Limb (tissue), 2 donors: ENCODE measurements at regions not wholly inside any gene's neighbourhood (a gene's known extent, or its start where the extent isn't known, plus 50 kb on each side); places are given as distances from the start of the nearest gene placed in this dataset.
A peak's percentile ranks its signal among the peaks of the same experiment; 100 is the strongest.
"Not testable (repeated sequence)": the region's sequence is repeated elsewhere in the genome, so short reads cannot be mapped to it uniquely, and the experiment has no call there.

ENCODE experiments used
- DNase-seq, 2 donors: peaks; one replicate each; pipeline ENCODE4 v3.0.0-alpha.2; 2016; ENCODE audit errors: extremely low spot score in 2 of 2

DNA sequence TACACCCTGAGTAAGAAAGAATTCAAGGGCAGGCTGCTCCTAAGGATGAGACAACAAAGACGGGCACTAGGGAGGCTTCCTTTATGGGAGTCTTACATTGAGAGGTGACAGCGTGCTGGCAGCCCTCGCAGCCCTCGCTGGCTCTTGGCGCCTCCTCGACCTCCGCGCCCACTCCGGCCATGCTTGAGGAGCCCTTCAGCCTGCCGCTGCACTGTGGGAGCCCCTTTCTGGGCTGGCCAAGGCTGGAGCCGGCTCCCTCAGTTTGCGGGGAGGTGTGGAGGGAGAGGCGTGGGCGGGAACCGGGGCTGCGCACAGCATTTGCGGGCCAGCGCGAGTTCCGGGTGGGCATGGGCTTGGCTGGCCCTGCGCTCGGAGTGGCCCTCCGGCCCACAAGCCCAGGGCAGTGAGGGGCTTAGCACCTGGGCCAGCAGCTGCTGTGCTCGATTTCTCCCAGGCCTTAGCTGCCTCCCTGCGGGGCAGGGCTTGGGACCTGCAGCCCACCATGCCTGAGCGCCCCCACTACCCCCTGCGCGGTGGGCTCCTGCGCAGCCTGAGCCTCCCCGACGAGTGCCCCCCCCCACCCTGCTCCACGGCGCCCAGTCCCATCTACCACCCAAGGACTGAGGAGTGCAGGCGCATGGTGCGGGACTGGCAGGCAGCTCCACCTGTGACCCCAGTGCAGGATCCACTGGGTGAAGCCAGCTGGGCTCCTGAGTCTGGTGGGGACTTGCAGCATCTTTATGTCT is 75.3 kb downstream of the BARX1 start:
- not testable (repeated sequence) for DNase-seq

- DNase-seq = no peak
Measured at GRCh38 chr9:93875330-93875729, 79.8 kb downstream of the BARX1 start.

GRCh38 chr9:93874242-93874641 is 80.9 kb downstream of the BARX1 start:
- DNase-seq = no peak

GRCh38 chr9:93871286-93871685 is 83.9 kb downstream of the BARX1 start:
- no peak for DNase-seq

- DNase-seq = no peak
Measured at GRCh38 chr9:93869863-93870262, 85.3 kb downstream of the BARX1 start.

DNA sequence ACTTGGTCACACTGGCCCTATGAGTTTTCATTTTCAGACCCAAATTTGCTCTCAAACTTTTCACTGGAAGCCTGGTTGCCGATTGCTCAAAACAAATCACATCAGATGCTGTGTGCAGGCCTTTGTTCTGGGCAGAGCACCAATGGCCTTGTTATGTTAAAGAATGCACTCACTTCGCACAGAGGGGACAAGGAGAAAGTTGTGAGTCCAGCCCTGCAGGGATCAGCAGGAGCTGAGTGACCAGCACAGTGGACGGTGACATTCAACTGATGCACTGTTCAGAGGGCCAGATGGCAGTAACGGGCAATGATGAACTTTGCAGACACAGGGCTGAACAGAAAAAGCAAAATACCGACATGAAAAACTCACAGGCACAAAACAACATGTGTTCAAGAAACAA is 86.1 kb downstream of the BARX1 start:
- DNase-seq = no peak

- no peak for DNase-seq
Measured at GRCh38 chr9:93865716-93866115, 89.4 kb downstream of the BARX1 start.

DNA sequence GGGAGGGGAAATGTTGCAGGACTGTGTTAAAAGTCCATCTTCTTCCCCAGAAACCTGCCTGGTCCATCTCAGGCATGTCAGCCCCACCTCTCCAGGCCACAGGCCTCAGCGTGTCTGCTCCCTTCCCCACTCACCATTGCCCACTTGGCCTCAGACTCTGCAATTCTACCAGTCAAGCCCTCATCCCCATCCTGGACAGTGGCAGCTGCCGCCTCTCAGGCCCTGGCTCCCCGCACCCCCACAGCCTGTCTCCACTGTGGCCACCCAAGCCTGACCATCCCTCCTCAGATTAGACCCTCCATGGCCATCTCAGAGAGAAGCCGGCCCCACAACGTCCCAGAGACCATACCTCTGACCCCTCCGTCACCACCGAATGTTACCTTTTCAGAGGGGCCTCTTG is 89.9 kb downstream of the BARX1 start:
- no peak for DNase-seq

GRCh38 chr9:93864840-93865239 is 90.3 kb downstream of the BARX1 start:
- no peak for DNase-seq

DNA sequence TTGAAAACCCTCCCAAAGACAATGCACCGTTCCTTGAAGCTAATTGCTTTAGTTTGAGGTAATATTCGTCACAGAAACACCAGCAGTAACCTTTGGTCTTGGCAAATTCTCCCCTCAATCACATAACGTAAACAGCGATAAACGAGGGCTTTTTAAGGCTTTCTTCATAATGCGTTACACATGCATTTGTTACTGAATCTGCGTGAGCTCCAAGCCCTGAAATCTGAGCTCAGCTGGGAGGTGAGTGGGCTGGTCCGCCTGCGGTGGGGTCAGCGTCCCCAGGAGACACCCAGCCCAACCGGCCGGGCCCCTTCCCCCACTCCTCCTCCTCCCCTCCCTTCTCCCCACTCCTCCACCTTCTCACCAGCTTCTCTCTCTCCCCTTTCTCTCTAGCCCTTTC is 91.1 kb downstream of the BARX1 start:
- DNase-seq = peak in 1 of 2 donors; percentile 58

DNA sequence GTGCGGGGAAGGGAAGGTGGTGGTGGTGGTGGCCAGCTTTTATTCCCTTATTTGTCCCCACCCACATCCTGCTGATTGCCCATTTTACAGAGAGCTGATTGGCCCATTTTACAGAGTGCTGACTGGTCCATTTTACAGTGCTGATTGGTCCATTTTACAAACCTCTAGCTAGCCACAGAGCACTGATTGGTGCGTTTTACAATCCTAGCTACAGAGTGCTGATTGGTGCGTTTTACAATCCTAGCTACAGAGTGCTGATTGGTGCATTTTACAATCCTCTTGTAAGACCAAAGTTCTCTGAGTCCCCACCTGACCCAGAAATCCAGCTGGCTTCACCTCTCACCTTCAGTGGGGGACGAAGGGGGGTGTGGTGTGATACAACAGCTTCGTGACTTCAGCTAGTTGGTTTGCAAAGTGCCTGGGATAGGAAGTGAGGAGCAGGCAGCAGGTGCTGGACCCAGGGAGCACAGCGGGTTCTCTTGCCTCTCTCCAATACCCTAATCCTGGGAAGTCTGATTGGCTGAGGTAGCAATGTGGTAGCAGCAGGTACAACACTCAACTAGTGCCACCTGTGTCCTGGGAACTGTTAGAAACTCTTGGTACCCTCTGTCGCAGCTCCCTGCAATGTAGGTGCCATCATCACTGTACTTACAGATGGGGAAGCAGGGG is 92.1 kb downstream of the BARX1 start:
- no peak for DNase-seq

DNA sequence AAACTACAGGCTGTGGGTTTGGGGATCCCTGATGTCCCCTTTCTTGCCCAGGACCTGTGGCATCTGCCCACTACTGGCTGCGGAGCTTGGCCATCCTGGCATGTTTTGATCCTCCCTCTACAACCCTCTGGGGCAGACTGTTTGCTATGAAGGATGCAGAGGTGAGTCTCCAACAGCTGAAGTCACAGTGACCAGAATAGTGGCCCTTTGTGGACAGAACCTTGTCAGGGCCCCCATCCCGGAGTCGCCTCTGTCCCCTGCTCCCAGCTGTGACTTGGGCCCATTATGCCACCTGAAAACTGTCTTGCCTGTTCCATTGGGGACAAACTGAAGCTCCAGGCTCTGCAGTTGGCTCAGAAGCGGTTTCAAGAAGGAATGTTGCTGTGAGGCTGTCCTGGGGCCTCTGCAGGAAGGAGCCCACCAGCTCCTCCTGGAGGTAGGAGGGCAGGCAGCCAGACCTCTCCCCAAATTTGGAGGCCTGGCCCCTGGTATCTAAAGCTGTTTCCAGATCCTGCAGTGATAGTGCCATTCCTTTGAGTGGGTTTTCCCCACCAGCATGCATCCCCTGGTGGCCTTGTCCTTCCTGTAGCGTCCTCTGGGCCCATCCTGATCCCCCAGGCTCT is 93.3 kb downstream of the BARX1 start:
- no peak for DNase-seq

GRCh38 chr9:93860694-93861658 is 94.2 kb downstream of the BARX1 start:
- peak in 1 of 2 donors; percentile 59 for DNase-seq

- DNase-seq = no peak
Measured at GRCh38 chr9:93859431-93860215, 95.5 kb downstream of the BARX1 start.

GRCh38 chr9:93857528-93857927 is 97.6 kb downstream of the BARX1 start:
- DNase-seq = no peak

- DNase-seq = no peak
Measured at GRCh38 chr9:93852728-93853127, 102.4 kb downstream of the BARX1 start.

- DNase-seq = no peak
Measured at GRCh38 chr9:93846349-93846748, 108.8 kb downstream of the BARX1 start.

DNA sequence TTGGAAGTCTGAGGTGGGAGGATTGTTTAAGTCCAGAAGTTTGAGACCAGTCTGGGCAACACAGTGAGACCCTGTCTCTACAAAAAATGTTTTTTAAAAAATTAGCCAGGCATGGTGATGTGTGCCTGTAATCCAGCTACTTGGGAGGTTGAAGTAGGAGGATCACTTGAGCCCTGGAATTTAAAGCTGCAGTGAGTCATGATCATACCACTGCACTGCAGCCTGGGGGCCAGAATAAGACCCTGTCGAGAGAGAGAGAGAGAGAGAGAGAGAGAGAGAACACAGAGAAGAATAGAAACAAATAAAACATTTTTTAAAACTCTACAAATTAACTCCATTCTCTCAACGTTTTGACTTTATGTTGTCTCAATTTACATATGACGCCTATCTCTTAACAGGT is 111.8 kb downstream of the BARX1 start:
- DNase-seq = no peak

DNA sequence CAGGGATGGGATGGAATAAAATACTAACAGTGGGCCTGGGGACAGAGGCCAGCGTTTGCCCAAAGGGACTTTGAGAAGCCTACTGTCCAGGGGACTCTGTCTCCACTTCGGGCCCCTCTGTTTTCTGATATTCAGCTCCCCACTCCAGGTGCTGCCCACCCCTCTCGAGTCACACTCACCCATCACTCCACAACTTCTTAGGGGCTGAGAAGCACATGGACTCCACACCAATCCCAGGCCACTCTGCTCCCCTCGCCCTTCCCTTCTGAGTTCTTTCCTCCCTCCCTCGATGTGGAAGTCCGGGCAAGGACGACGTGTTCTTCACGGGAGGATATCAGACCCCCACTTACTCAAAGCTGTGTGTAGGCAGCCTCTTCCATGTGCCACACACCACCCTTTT is 124.5 kb downstream of the BARX1 start:
- DNase-seq = no peak

DNA sequence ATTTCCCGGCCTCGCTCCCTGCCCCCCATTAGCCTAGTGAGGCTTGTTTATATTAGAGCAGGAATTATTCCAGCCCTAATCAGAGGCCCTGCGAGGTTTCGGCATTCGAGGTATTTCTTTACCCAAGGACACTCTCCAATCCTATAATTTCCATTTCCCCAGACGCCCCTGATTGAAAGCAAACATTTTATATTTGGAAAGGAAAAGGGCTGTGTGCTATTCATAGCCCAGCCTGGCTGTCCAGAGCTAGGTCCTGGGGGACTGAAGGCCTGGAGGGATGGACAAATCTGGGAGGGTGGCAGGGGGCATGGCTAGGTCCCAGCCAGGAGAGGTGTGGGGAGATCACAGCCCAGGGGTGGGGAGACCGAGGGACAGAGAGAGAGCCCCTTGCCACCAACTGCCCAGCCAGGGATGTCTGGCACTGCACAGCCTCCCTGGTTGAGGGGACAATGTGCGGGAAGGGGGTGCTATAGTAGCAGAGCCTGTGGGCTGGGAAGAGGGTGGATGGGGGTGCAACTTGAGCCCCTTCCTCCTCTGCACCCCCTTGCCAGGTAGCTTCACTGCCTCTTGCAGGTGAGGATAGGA is 125.1 kb downstream of the BARX1 start:
- DNase-seq = no peak
